HG02970 (cell line): ENCODE measurements at regions not wholly inside any gene's neighbourhood (a gene's known extent, or its start where the extent isn't known, plus 50 kb on each side); places are given as distances from the start of the nearest gene placed in this dataset.

Experiments used
- ATAC-seq: cut with Tn5 transposase; IDR thresholded peaks from one replicate; pipeline ENCODE4 v1.9.1; 2021; ENCODE audit warnings: mild to moderate bottlenecking, moderate library complexity, moderate number of reproducible peaks; ENCODE audit not compliant: unreplicated experiment, low FRiP score

- ATAC-seq = no peak
Observed at GRCh38 chr5:152956943-152957613, 533.4 kb upstream of the GRIA1 start.

GRCh38 chr5:152978141-152978835 is 512.2 kb upstream of the GRIA1 start:
- ATAC-seq = no peak

GRCh38 chr5:152987131-152987530 is 503.3 kb upstream of the GRIA1 start:
- ATAC-seq = no peak

- ATAC-seq = no peak
Observed at GRCh38 chr5:152990217-152990616, 500.3 kb upstream of the GRIA1 start.

- no peak for ATAC-seq
Observed at GRCh38 chr5:152990649-152991048, 499.8 kb upstream of the GRIA1 start.

GRCh38 chr5:152994033-152994680 is 496.3 kb upstream of the GRIA1 start:
- ATAC-seq = no peak

GRCh38 chr5:152995214-152995725 is 495.2 kb upstream of the GRIA1 start:
- no peak for ATAC-seq

GRCh38 chr5:153005711-153006110 is 484.8 kb upstream of the GRIA1 start:
- ATAC-seq = no peak

- no peak for ATAC-seq
Observed at GRCh38 chr5:153006681-153007080, 483.8 kb upstream of the GRIA1 start.

- no peak for ATAC-seq
Observed at GRCh38 chr5:153014194-153014593, 476.3 kb upstream of the GRIA1 start.

GRCh38 chr5:153018121-153018520 is 472.3 kb upstream of the GRIA1 start:
- no peak for ATAC-seq

GRCh38 chr5:153030755-153031725 is 459.4 kb upstream of the GRIA1 start:
- ATAC-seq = no peak

- ATAC-seq = no peak
Observed at GRCh38 chr5:153039501-153039900, 451.0 kb upstream of the GRIA1 start.

- ATAC-seq = no peak
Observed at GRCh38 chr5:153043886-153044285, 446.6 kb upstream of the GRIA1 start.

- no peak for ATAC-seq
Observed at GRCh38 chr5:153050496-153051179, 439.8 kb upstream of the GRIA1 start.

GRCh38 chr5:153066281-153066680 is 424.2 kb upstream of the GRIA1 start:
- no peak for ATAC-seq

GRCh38 chr5:153067869-153068268 is 422.6 kb upstream of the GRIA1 start:
- no peak for ATAC-seq

GRCh38 chr5:153079396-153079795 is 411.1 kb upstream of the GRIA1 start:
- ATAC-seq = no peak

- ATAC-seq = no peak
Observed at GRCh38 chr5:153080940-153081339, 409.5 kb upstream of the GRIA1 start.

GRCh38 chr5:153081385-153081784 is 409.1 kb upstream of the GRIA1 start:
- ATAC-seq = no peak
